HCT116 (cell line): ENCODE measurements at regions not wholly inside any gene's neighbourhood (a gene's known extent, or its start where the extent isn't known, plus 50 kb on each side); places are given as distances from the start of the nearest gene placed in this dataset.

ENCODE experiments used
- ATAC-seq: fragments of 200-7000 bp; cut with Tn5 transposase; 2 replicates; pipeline ENCODE4 v1.9.1; 2020; ENCODE audit warnings: mild to moderate bottlenecking, moderate library complexity
- BruUV-seq: library from RNA; stranded (reverse); fragments of 400-500 nt; replicated peaks from 2 replicates; lab custom pipeline; 2021; lab: Mats Ljungman, UMichigan
- CTCF ChIA-PET: fragments of 300-600 bp; sonication (Branson Sonifier 250); formaldehyde crosslinking; loops from one replicate; lab custom pipeline; 2021; ENCODE audit warnings: antibody characterized with exemption; lab: Charles Lee
- POLR2A ChIA-PET: fragments of 300-600, 350-600 bp; sonication (Branson Sonifier 250); formaldehyde crosslinking; loops from one replicate; lab custom pipeline; 2021; ENCODE audit warnings: antibody characterized with exemption; lab: Charles Lee
- RAD21 ChIA-PET, 2 experiments: fragments of 300-600 bp; sonication (Branson Sonifier 250); formaldehyde crosslinking; loops; one replicate each; lab custom pipeline; 2023; ENCODE audit warnings: low total read pairs in 2 of 2; ENCODE audit not compliant: uncharacterized antibody in 2 of 2, unreplicated experiment in 2 of 2, low non-redundant PET in 1 of 2; lab: Charles Lee
- DNase-seq: peaks from one replicate; pipeline ENCODE4 v3.0.0-alpha.2; 2010; ENCODE audit warnings: low read depth, low spot score
- H2AFZ ChIP-seq: fragments of 200-600 bp; shearing (Covaris generic), sonication (generic); 2 replicates; pipeline ENCODE4 v1.6.1; 2017; ENCODE audit warnings: low read depth, mixed run types, mixed read lengths, antibody characterized with exemption, low read length; ENCODE audit not compliant: poor library complexity, severe bottlenecking
- H3K27ac ChIP-seq: 2 replicates; pipeline ENCODE4 v1.5.1; 2012; ENCODE audit warnings: low read depth, low read length
- H3K27me3 ChIP-seq: fragments of 200-600 bp; sonication (generic); 2 replicates; pipeline ENCODE4 v1.6.1; 2016; ENCODE audit warnings: mixed run types, low read length, mixed read lengths; ENCODE audit not compliant: insufficient read depth
- H3K36me3 ChIP-seq, 2 experiments: fragments of 200-500 bp in 1 of 2; fragments of 200-600 bp in 1 of 2; sonication (Bioruptor generic) in 1 of 2; sonication (generic) in 1 of 2; 2 replicates each; pipeline versions ENCODE4 v1.5.1 to v1.6.1; 2014 to 2016; ENCODE audit warnings: low read length in 2 of 2, inconsistent platforms in 1 of 2, mixed read lengths in 1 of 2, mixed run types in 1 of 2; ENCODE audit not compliant: insufficient read depth in 2 of 2, control insufficient read depth in 1 of 2
- H3K4me1 ChIP-seq, 2 experiments: fragments of 200-600 bp in 1 of 2; sonication (generic) in 1 of 2; 2 replicates each; pipeline versions ENCODE4 v1.5.1 to v1.6.1; 2012 to 2017; ENCODE audit warnings: low read length in 2 of 2, inconsistent platforms in 1 of 2, mild to moderate bottlenecking in 1 of 2, mixed read lengths in 1 of 2, mixed run types in 1 of 2, moderate library complexity in 1 of 2; ENCODE audit not compliant: insufficient read depth in 2 of 2, control insufficient read depth in 1 of 2
- H3K4me2 ChIP-seq: fragments of 200-600 bp; sonication (generic); 2 replicates; pipeline ENCODE4 v1.6.1; 2017; ENCODE audit warnings: mixed run types, low read length, mixed read lengths
- H3K4me3 ChIP-seq, 2 experiments: fragments of 200-600 bp in 1 of 2; sonication (generic) in 1 of 2; replicated peaks in 1 of 2; 2 replicates each; pipeline ENCODE4 v1.5.1; 2011 to 2016; ENCODE audit warnings: low read length in 2 of 2, control low read depth in 1 of 2, low read depth in 1 of 2, mild to moderate bottlenecking in 1 of 2, mixed read lengths in 1 of 2, mixed run types in 1 of 2
- H3K79me2 ChIP-seq: fragments of 200-600 bp; sonication (generic); 2 replicates; pipeline ENCODE4 v1.6.1; 2017; ENCODE audit warnings: mild to moderate bottlenecking, mixed run types, low read length, moderate library complexity, mixed read lengths; ENCODE audit not compliant: insufficient read depth
- H3K9ac ChIP-seq: fragments of 200-600 bp; sonication (generic); 2 replicates; pipeline ENCODE4 v1.6.1; 2016; ENCODE audit warnings: low read length, mixed read lengths
- H3K9me2 ChIP-seq: fragments of 200-600 bp; sonication (generic), shearing (Covaris generic); 2 replicates; pipeline ENCODE4 v1.6.1; 2017; ENCODE audit warnings: mixed run types, mild to moderate bottlenecking, moderate library complexity; ENCODE audit not compliant: insufficient read depth
- H3K9me3 ChIP-seq, 2 experiments: fragments of 200-500 bp in 1 of 2; fragments of 200-600 bp in 1 of 2; sonication (Bioruptor generic) in 1 of 2; sonication (generic) in 1 of 2; 2 replicates each; pipeline ENCODE4 v1.6.1; 2014 to 2017; ENCODE audit warnings: low read length in 2 of 2, mixed read lengths in 2 of 2, inconsistent platforms in 1 of 2, low read depth in 1 of 2, mild to moderate bottlenecking in 1 of 2, mixed run types in 1 of 2, moderate library complexity in 1 of 2; ENCODE audit not compliant: control insufficient read depth in 1 of 2, insufficient read depth in 1 of 2
- H4K20me1 ChIP-seq: fragments of 200-600 bp; sonication (generic), shearing (Covaris generic); 2 replicates; pipeline ENCODE4 v1.6.1; 2017; ENCODE audit warnings: mixed run types, mild to moderate bottlenecking, moderate library complexity; ENCODE audit not compliant: insufficient read depth
- EGR1 ChIP-seq: IDR thresholded peaks from 2 replicates; pipeline ENCODE4 v1.6.1; 2012; ENCODE audit warnings: low read depth
- ELF1 ChIP-seq: IDR thresholded peaks from 2 replicates; pipeline ENCODE4 v1.6.1; 2012; ENCODE audit warnings: low read depth, borderline replicate concordance
- EZH2 ChIP-seq: fragments of 200-600 bp; sonication (generic); IDR thresholded peaks from 2 replicates; pipeline ENCODE4 v1.6.1; 2017; ENCODE audit warnings: antibody characterized with exemption, mixed run types
- EZH2phosphoT487 ChIP-seq: fragments of 200-600 bp; IDR thresholded peaks from 2 replicates; pipeline ENCODE4 v1.6.1; 2018; ENCODE audit warnings: antibody characterized with exemption, borderline replicate concordance
- JUND ChIP-seq: IDR thresholded peaks from 2 replicates; pipeline ENCODE4 v1.6.1; 2012
- POLR2A ChIP-seq: IDR thresholded peaks from 2 replicates; pipeline ENCODE4 v1.7.0; 2011; ENCODE audit warnings: borderline replicate concordance; ENCODE audit not compliant: insufficient read depth, insufficient read length; ENCODE audit errors: extremely low read depth
- RAD21 ChIP-seq: IDR thresholded peaks from 2 replicates; pipeline ENCODE4 v1.6.1; 2012; ENCODE audit warnings: low read depth, mild to moderate bottlenecking
- SRF ChIP-seq: IDR thresholded peaks from 2 replicates; pipeline ENCODE4 v1.6.1; 2012; ENCODE audit warnings: low read depth
- TCF7L2 ChIP-seq: IDR thresholded peaks from 2 replicates; pipeline ENCODE4 v1.7.0; 2011; ENCODE audit warnings: borderline replicate concordance, inconsistent platforms; ENCODE audit not compliant: insufficient read depth, insufficient read length; ENCODE audit errors: extremely low read depth
- YY1 ChIP-seq: IDR thresholded peaks from 2 replicates; pipeline ENCODE4 v1.6.1; 2011; ENCODE audit warnings: low read length, low read depth, moderate library complexity, mild to moderate bottlenecking; ENCODE audit not compliant: insufficient replicate concordance; ENCODE audit errors: extremely low read depth
- intact Hi-C: fragments of 100-400 bp; cut with micrococcal nuclease; formaldehyde crosslinking; loops from 2 replicates; pipeline ENCODE4 v1.10.0; 2022
- TF ChIP-seq, protein P1 (sequence below): IDR thresholded peaks from 2 replicates; pipeline ENCODE4 v1.6.1; 2012; ENCODE audit warnings: low read depth

DNA sequence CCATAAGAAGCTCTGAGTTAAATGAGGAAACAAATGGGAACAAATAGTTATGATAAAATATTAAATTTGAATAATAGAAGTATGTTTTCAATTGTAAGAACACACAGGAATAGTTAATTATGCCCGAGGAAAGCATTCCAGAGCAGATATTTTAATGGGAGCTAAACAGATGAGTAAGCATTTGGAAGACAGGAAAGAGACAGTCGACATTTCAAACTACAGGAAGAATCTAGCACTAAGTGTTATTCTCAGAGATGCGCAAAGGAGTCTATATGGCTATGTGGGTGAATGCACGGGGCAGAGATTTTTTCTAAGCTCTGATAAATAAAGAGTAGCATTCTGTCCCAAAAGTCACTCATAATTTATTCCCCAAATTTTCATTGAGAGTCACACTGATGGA lies 64.5 kb upstream of the SSTR1 start:
- intact Hi-C loops, result no loop called here
- ATAC-seq (no peak), DNase-seq (no peak)
- Histone ChIP-seq H3K79me2 (no peaks in the 10 kb centered on the region), H3K27me3 (no peaks in the 10 kb centered on the region), H3K4me1 (no peaks in the 10 kb centered on the region), H3K9ac (no peak overlapping the region), H4K20me1 (no peaks in the 10 kb centered on the region), H3K4me2 (no peak overlapping the region), H3K36me3 (no peaks in the 10 kb centered on the region), H3K9me2 (no peaks in the 10 kb centered on the region), H3K9me3 (no peaks in the 10 kb centered on the region), H3K27ac (no peak overlapping the region), H2AFZ (no peak overlapping the region), H3K4me3 (no peak overlapping the region)
- TF ChIP-seq JUND (no peak), RAD21 (no peak), TCF7L2 (no peak), EZH2phosphoT487 (no peak), EGR1 (no peak), SRF (no peak), EZH2 (no peak), YY1 (no peak), ELF1 (no peak), POLR2A (no peak)
- TF ChIP-seq, protein P1, sequence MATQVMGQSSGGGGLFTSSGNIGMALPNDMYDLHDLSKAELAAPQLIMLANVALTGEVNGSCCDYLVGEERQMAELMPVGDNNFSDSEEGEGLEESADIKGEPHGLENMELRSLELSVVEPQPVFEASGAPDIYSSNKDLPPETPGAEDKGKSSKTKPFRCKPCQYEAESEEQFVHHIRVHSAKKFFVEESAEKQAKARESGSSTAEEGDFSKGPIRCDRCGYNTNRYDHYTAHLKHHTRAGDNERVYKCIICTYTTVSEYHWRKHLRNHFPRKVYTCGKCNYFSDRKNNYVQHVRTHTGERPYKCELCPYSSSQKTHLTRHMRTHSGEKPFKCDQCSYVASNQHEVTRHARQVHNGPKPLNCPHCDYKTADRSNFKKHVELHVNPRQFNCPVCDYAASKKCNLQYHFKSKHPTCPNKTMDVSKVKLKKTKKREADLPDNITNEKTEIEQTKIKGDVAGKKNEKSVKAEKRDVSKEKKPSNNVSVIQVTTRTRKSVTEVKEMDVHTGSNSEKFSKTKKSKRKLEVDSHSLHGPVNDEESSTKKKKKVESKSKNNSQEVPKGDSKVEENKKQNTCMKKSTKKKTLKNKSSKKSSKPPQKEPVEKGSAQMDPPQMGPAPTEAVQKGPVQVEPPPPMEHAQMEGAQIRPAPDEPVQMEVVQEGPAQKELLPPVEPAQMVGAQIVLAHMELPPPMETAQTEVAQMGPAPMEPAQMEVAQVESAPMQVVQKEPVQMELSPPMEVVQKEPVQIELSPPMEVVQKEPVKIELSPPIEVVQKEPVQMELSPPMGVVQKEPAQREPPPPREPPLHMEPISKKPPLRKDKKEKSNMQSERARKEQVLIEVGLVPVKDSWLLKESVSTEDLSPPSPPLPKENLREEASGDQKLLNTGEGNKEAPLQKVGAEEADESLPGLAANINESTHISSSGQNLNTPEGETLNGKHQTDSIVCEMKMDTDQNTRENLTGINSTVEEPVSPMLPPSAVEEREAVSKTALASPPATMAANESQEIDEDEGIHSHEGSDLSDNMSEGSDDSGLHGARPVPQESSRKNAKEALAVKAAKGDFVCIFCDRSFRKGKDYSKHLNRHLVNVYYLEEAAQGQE, result no peak
- ChIA-PET POLR2A (no interaction called here), RAD21 (no interaction called here), CTCF (no interaction called here)
- BruUV-seq, result no TSS peak
